Common myeloid progenitor, CD34-positive (primary cell): ENCODE measurements at regions not wholly inside any gene's neighbourhood (a gene's known extent, or its start where the extent isn't known, plus 50 kb on each side); places are given as distances from the start of the nearest gene placed in this dataset.

Experiments
- CTCF ChIA-PET: fragments of 350-600 bp; sonication (Branson Sonifier 250); formaldehyde crosslinking; loops from one replicate; lab custom pipeline; 2021; ENCODE audit warnings: antibody characterized with exemption; lab: Charles Lee
- POLR2A ChIA-PET: fragments of 350-600 bp; sonication (Branson Sonifier 250); formaldehyde crosslinking; loops from one replicate; lab custom pipeline; 2021; ENCODE audit warnings: antibody characterized with exemption; lab: Charles Lee
- DNase-seq, 3 donors: peaks; one replicate each; pipeline versions ENCODE4 v3.0.0 to v3.0.0-alpha.2; 2013
- H3K27ac ChIP-seq, 2 experiments: 1 replicate in 1 of 2; 2 replicates in 1 of 2; pipeline ENCODE4 v1.7.0; 2013; ENCODE audit warnings: inconsistent platforms in 2 of 2, low read length in 2 of 2, mild to moderate bottlenecking in 2 of 2, low read depth in 1 of 2, moderate library complexity in 1 of 2; ENCODE audit not compliant: severe bottlenecking in 2 of 2, insufficient read depth in 1 of 2, poor library complexity in 1 of 2
- H3K27me3 ChIP-seq, 5 experiments: replicated peaks in 2 of 5; 1 replicate in 3 of 5; 2 replicates in 2 of 5; pipeline versions ENCODE4 v1.6.1 to v1.7.0; 2013; ENCODE audit warnings: low read length in 4 of 5, mild to moderate bottlenecking in 2 of 5, moderate library complexity in 2 of 5, inconsistent platforms in 1 of 5; ENCODE audit not compliant: insufficient read depth in 5 of 5, control insufficient read depth in 4 of 5
- H3K36me3 ChIP-seq, 4 experiments: 1 replicate in 2 of 4; 2 replicates in 2 of 4; pipeline versions ENCODE4 v1.6.1 to v1.7.0; 2013; ENCODE audit warnings: low read length in 3 of 4, control low read depth in 1 of 4, mild to moderate bottlenecking in 1 of 4; ENCODE audit not compliant: control insufficient read depth in 4 of 4, insufficient read depth in 4 of 4
- H3K4me1 ChIP-seq, 4 experiments: 1 replicate in 3 of 4; 2 replicates in 1 of 4; pipeline versions ENCODE4 v1.6.1 to v1.7.1; 2013; ENCODE audit warnings: low read length in 3 of 4, mild to moderate bottlenecking in 3 of 4, control low read depth in 1 of 4, inconsistent platforms in 1 of 4, moderate library complexity in 1 of 4; ENCODE audit not compliant: control insufficient read depth in 4 of 4, insufficient read depth in 4 of 4; ENCODE audit errors: control extremely low read depth in 1 of 4
- H3K4me3 ChIP-seq, 7 experiments: 1 replicate in 4 of 7; 2 replicates in 3 of 7; pipeline versions ENCODE4 v1.5.1 to v1.7.0; 2013; ENCODE audit warnings: mild to moderate bottlenecking in 7 of 7, low read length in 6 of 7, moderate library complexity in 6 of 7, inconsistent platforms in 2 of 7, low read depth in 2 of 7, control low read depth in 1 of 7; ENCODE audit not compliant: insufficient read depth in 4 of 7, control insufficient read depth in 1 of 7; ENCODE audit errors: extremely low read depth in 1 of 7
- H3K9me3 ChIP-seq, 5 experiments: 1 replicate in 4 of 5; 2 replicates in 1 of 5; pipeline versions ENCODE4 v1.6.1 to v1.7.1; 2013; ENCODE audit warnings: low read length in 4 of 5, mild to moderate bottlenecking in 2 of 5, inconsistent platforms in 1 of 5, low read depth in 1 of 5, moderate library complexity in 1 of 5; ENCODE audit not compliant: control insufficient read depth in 4 of 5, insufficient read depth in 2 of 5; ENCODE audit errors: control extremely low read depth in 1 of 5
- WGBS: methylation state at CpG from one replicate; pipeline ENCODE4 v1.1.5; 2013; ENCODE audit not compliant: insufficient coverage; 5-methylcytosine and 5-hydroxymethylcytosine counted together

DNA sequence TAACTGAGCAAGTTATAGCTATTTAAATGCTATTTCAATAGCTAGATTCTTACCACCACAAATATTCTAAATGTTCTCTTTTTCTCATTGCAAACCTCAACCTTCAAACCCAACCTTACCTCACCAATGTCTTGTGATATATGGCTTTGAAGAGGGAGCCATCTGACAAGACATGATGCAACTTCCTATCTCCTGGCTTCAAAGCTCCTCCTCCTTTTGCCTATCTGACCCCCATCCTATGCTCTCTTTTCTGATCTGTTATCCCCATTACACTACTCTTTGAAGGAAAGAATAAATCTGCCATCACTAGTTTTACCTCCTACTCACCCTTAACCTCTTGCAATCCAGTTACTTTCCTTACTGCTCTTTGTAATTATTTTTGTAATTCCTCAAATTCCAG lies 235.6 kb upstream of the ZSWIM2 start:
- CTCF ChIA-PET: no interaction called here
- H3K4me3 ChIP-seq: no peak overlapping the region
- no peaks in the 10 kb centered on the region for H3K36me3 ChIP-seq
- POLR2A ChIA-PET: no interaction called here
- DNase-seq: no peak
- no peaks in the 10 kb centered on the region for H3K27me3 ChIP-seq
- no peaks in the 10 kb centered on the region for H3K9me3 ChIP-seq
- no peaks in the 10 kb centered on the region for H3K4me1 ChIP-seq
- no peak overlapping the region for H3K27ac ChIP-seq

- Histone ChIP-seq H3K36me3 (no peaks in the 10 kb centered on the region), H3K4me1 (no peaks in the 10 kb centered on the region), H3K27me3 (no peaks in the 10 kb centered on the region), H3K9me3 (no peaks in the 10 kb centered on the region), H3K4me3 (no peak overlapping the region), H3K27ac (no peak overlapping the region)
- ChIA-PET CTCF (no interaction called here), POLR2A (no interaction called here)
- WGBS: no CpG with 5 or more reads among the region's 1 CpG
- no peak for DNase-seq
These were observed 232.5 kb upstream of the ZSWIM2 start for GRCh38 chr2:187081461-187081860.

GRCh38 chr2:187079901-187080300 lies 230.9 kb upstream of the ZSWIM2 start:
- POLR2A ChIA-PET: no interaction called here

GRCh38 chr2:187078297-187078696 lies 229.3 kb upstream of the ZSWIM2 start:
- no peak for DNase-seq
- H3K9me3 ChIP-seq: no peaks in the 10 kb centered on the region
- no peaks in the 10 kb centered on the region for H3K36me3 ChIP-seq
- no peaks in the 10 kb centered on the region for H3K4me1 ChIP-seq
- no peak overlapping the region for H3K27ac ChIP-seq
- CTCF ChIA-PET: no interaction called here
- H3K27me3 ChIP-seq: no peaks in the 10 kb centered on the region
- WGBS: 89% methylated on average over 1 of the region's 1 CpG
- POLR2A ChIA-PET: no interaction called here
- H3K4me3 ChIP-seq: no peak overlapping the region

More at GRCh38 chr2:187079901-187080300, 230.9 kb upstream of the ZSWIM2 start:
- 92% methylated on average over 3 of the region's 5 CpGs for WGBS
- H3K9me3 ChIP-seq: no peaks in the 10 kb centered on the region
- H3K27ac ChIP-seq: no peak overlapping the region
- CTCF ChIA-PET: no interaction called here
- DNase-seq: no peak
- H3K27me3 ChIP-seq: no peaks in the 10 kb centered on the region
- no peaks in the 10 kb centered on the region for H3K4me1 ChIP-seq
- H3K36me3 ChIP-seq: no peaks in the 10 kb centered on the region
- H3K4me3 ChIP-seq: no peak overlapping the region

GRCh38 chr2:187075671-187076070 lies 226.7 kb upstream of the ZSWIM2 start:
- no peak overlapping the region for H3K27ac ChIP-seq
- POLR2A ChIA-PET: no interaction called here
- no peak for DNase-seq
- H3K4me1 ChIP-seq: no peaks in the 10 kb centered on the region
- no peak overlapping the region for H3K4me3 ChIP-seq
- H3K27me3 ChIP-seq: no peaks in the 10 kb centered on the region
- 100% methylated on average over 2 of the region's 4 CpGs for WGBS
- no peaks in the 10 kb centered on the region for H3K9me3 ChIP-seq
- no peaks in the 10 kb centered on the region for H3K36me3 ChIP-seq
- CTCF ChIA-PET: no interaction called here

DNA sequence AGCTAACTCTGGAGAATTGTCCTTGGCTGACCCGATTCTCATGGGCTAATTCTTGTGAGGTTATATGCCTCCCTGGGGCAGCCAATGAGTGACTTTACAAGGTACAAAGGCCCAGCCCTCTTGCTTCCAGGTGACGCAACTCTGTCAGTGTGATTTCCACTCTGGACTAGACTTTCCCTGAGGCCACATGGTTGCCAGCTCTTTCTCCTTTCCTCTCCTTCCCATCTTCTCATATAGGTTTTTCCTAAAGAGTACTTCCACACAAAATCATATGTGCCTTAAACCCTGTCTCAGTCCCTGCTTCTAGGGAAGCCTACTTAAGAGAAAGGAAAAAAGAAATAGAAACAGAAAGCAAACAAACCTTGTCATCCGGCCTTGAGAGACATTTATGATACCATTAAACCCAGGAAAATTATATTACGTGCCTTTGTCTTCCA lies 226.2 kb upstream of the ZSWIM2 start:
- ChIA-PET CTCF (no interaction called here), POLR2A (no interaction called here)
- no peaks in the 10 kb centered on the region for H3K36me3 ChIP-seq
- H3K27ac ChIP-seq: no peak overlapping the region
- DNase-seq: no peak
- H3K4me1 ChIP-seq: no peaks in the 10 kb centered on the region
- no peak overlapping the region for H3K4me3 ChIP-seq
- no peaks in the 10 kb centered on the region for H3K9me3 ChIP-seq
- H3K27me3 ChIP-seq: no peaks in the 10 kb centered on the region
- WGBS: 100% methylated on average over 4 of the region's 4 CpGs

DNA sequence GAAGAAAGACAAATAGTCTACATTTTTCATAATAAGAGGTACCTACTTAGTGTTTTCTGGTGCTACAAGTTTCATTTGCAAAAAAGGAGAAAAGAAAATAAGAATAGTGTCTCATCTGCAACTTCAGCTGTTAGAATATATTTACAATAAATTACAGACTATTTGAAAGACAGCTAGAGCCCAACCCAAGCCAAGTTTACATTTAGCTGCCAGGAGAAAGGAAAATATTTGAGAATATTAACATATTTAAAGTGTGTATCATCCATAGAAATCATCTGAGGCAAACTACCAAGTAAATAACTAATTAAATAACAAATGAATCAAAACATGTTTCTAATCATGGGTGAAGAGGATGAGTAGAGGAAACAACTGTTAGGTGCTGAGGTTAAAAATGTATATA lies 209.2 kb upstream of the ZSWIM2 start:
- no peak overlapping the region for H3K4me3 ChIP-seq
- no peaks in the 10 kb centered on the region for H3K4me1 ChIP-seq
- H3K27me3 ChIP-seq: no peaks in the 10 kb centered on the region
- POLR2A ChIA-PET: no interaction called here
- CTCF ChIA-PET: no interaction called here
- DNase-seq: no peak
- no peaks in the 10 kb centered on the region for H3K9me3 ChIP-seq
- H3K36me3 ChIP-seq: no peaks in the 10 kb centered on the region
- no peak overlapping the region for H3K27ac ChIP-seq
